ENCODE measurements at regions not wholly inside any gene's neighbourhood (a gene's known extent, or its start where the extent isn't known, plus 50 kb on each side); places are given as distances from the start of the nearest gene placed in this dataset.

DNA sequence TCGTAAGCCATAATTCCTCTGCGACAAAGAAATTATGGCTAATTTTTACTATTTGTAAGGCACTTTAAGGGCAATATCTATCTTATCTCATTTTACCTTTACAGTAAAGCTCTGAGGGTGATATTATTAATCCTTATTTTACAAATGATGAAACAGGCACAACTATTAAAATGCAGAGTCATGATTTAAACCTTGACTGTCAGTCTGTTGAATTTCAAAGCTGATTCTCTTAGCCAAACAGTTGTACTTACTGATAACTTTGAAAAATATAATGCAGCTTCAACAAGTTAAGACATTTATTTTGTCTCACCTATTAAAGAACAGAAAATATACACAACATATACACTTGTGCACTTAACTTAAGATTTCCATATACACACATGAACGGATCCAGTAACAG, 88.2 kb downstream of the SMPDL3A start:
- Histone ChIP-seq H3K36me3 (replicated peaks; ENCODE audit: insufficient read depth, low read length) (no peaks in the 10 kb centered on the region), H2AFZ (ENCODE audit: low read length) (no peak overlapping the region), H3K9me2 (replicated peaks; ENCODE audit: insufficient read depth, low read length) (no peaks in the 10 kb centered on the region), H3K4me3 (ENCODE audit: low read length) (no peak overlapping the region), H3K9me3 (replicated peaks; ENCODE audit: insufficient read depth, low read length) (no peaks in the 10 kb centered on the region), H3F3A (ENCODE audit: insufficient read depth, low read length) (no peaks in the 10 kb centered on the region), H3K4me1 (ENCODE audit: low read length) (0 out of 2 replicates have a peak, but pooled peaks cover 3% of the 10 kb centered on the region), H3K9ac (ENCODE audit: low read length) (no peak overlapping the region), H3K27me3 (replicated peaks; ENCODE audit: insufficient read depth, low read length) (no peaks in the 10 kb centered on the region), H3K27ac (ENCODE audit: low read length) (no peak overlapping the region), H3K79me2 (ENCODE audit: low read length) (no peaks in the 10 kb centered on the region), H3K4me2 (ENCODE audit: low read depth, low read length) (no peak overlapping the region), H4K20me1 (ENCODE audit: insufficient read depth, low read length) (no peaks in the 10 kb centered on the region)
- no peak for DNase-seq
- TF ChIP-seq, protein P1, sequence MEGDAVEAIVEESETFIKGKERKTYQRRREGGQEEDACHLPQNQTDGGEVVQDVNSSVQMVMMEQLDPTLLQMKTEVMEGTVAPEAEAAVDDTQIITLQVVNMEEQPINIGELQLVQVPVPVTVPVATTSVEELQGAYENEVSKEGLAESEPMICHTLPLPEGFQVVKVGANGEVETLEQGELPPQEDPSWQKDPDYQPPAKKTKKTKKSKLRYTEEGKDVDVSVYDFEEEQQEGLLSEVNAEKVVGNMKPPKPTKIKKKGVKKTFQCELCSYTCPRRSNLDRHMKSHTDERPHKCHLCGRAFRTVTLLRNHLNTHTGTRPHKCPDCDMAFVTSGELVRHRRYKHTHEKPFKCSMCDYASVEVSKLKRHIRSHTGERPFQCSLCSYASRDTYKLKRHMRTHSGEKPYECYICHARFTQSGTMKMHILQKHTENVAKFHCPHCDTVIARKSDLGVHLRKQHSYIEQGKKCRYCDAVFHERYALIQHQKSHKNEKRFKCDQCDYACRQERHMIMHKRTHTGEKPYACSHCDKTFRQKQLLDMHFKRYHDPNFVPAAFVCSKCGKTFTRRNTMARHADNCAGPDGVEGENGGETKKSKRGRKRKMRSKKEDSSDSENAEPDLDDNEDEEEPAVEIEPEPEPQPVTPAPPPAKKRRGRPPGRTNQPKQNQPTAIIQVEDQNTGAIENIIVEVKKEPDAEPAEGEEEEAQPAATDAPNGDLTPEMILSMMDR (IDR thresholded peaks at IDR 0.05; ENCODE audit: low read length): no peak
- TF ChIP-seq EZH2 (optimal IDR thresholded peaks at IDR 0.05; ENCODE audit: low read depth, low read length) (no peak), EZH2phosphoT487 (IDR thresholded peaks at IDR 0.05; ENCODE audit: low read length) (no peak)

DNA sequence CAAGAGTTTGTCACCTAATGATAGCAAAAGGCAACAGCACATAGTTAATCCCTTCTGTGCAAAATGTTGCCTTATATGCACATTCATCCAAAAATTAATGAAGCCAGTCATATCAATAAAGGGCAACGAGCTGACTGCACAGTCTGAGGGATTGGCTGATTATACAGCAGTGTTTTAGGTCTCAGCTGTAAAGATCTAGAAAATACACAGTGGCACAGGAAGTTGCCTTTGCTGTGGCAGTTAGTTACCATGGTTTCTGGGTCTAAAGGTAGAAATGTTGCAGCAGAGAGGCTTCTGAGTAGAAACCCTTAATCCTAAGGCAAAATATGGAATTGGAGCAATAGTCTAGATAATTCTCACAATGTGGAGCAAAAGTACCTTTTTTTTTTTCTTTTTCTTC, 89.7 kb downstream of the SMPDL3A start:
- H3K36me3 ChIP-seq (replicated peaks; ENCODE audit: insufficient read depth, low read length): no peaks in the 10 kb centered on the region
- no peaks in the 10 kb centered on the region for H3K79me2 ChIP-seq (ENCODE audit: low read length)
- no peak overlapping the region for H3K9ac ChIP-seq (ENCODE audit: low read length)
- TF ChIP-seq, protein P1 (IDR thresholded peaks at IDR 0.05; ENCODE audit: low read length): no peak
- TF ChIP-seq EZH2phosphoT487 (IDR thresholded peaks at IDR 0.05; ENCODE audit: low read length) (no peak), EZH2 (optimal IDR thresholded peaks at IDR 0.05; ENCODE audit: low read depth, low read length) (no peak)
- no peaks in the 10 kb centered on the region for H3K27me3 ChIP-seq (replicated peaks; ENCODE audit: insufficient read depth, low read length)
- H3K27ac ChIP-seq (ENCODE audit: low read length): no peak overlapping the region
- H3K4me2 ChIP-seq (ENCODE audit: low read depth, low read length): no peak overlapping the region
- no peaks in the 10 kb centered on the region for H3F3A ChIP-seq (ENCODE audit: insufficient read depth, low read length)
- H3K4me3 ChIP-seq (ENCODE audit: low read length): no peak overlapping the region
- H4K20me1 ChIP-seq (ENCODE audit: insufficient read depth, low read length): no peaks in the 10 kb centered on the region
- no peaks in the 10 kb centered on the region for H3K9me2 ChIP-seq (replicated peaks; ENCODE audit: insufficient read depth, low read length)
- DNase-seq: peak; percentile 24
- H3K4me1 ChIP-seq (ENCODE audit: low read length): 0 out of 2 replicates have a peak, but pooled peaks cover 3% of the 10 kb centered on the region
- no peak overlapping the region for H2AFZ ChIP-seq (ENCODE audit: low read length)
- no peaks in the 10 kb centered on the region for H3K9me3 ChIP-seq (replicated peaks; ENCODE audit: insufficient read depth, low read length)

- H2AFZ ChIP-seq (ENCODE audit: low read length): no peak overlapping the region
- H3K4me2 ChIP-seq (ENCODE audit: low read depth, low read length): no peak overlapping the region
- no peaks in the 10 kb centered on the region for H4K20me1 ChIP-seq (ENCODE audit: insufficient read depth, low read length)
- no peaks in the 10 kb centered on the region for H3K4me1 ChIP-seq (ENCODE audit: low read length)
- DNase-seq: no peak
- H3F3A ChIP-seq (ENCODE audit: insufficient read depth, low read length): no peaks in the 10 kb centered on the region
- H3K9ac ChIP-seq (ENCODE audit: low read length): no peak overlapping the region
- H3K9me2 ChIP-seq (replicated peaks; ENCODE audit: insufficient read depth, low read length): no peaks in the 10 kb centered on the region
- no peak overlapping the region for H3K4me3 ChIP-seq (ENCODE audit: low read length)
- no peaks in the 10 kb centered on the region for H3K27me3 ChIP-seq (replicated peaks; ENCODE audit: insufficient read depth, low read length)
- TF ChIP-seq EZH2phosphoT487 (IDR thresholded peaks at IDR 0.05; ENCODE audit: low read length): no peak
- no peak for TF ChIP-seq EZH2 (optimal IDR thresholded peaks at IDR 0.05; ENCODE audit: low read depth, low read length)
- TF ChIP-seq, protein P1 (IDR thresholded peaks at IDR 0.05; ENCODE audit: low read length): no peak
- H3K9me3 ChIP-seq (replicated peaks; ENCODE audit: insufficient read depth, low read length): no peaks in the 10 kb centered on the region
- H3K36me3 ChIP-seq (replicated peaks; ENCODE audit: insufficient read depth, low read length): no peaks in the 10 kb centered on the region
- no peak overlapping the region for H3K27ac ChIP-seq (ENCODE audit: low read length)
- H3K79me2 ChIP-seq (ENCODE audit: low read length): no peaks in the 10 kb centered on the region
These were observed 97.4 kb downstream of the SMPDL3A start for GRCh38 chr6:122886481-122886880.

Data from MM.1S (cell line).